ENCODE measurements at regions not wholly inside any gene's neighbourhood (a gene's known extent, or its start where the extent isn't known, plus 50 kb on each side); places are given as distances from the start of the nearest gene placed in this dataset.

DNA sequence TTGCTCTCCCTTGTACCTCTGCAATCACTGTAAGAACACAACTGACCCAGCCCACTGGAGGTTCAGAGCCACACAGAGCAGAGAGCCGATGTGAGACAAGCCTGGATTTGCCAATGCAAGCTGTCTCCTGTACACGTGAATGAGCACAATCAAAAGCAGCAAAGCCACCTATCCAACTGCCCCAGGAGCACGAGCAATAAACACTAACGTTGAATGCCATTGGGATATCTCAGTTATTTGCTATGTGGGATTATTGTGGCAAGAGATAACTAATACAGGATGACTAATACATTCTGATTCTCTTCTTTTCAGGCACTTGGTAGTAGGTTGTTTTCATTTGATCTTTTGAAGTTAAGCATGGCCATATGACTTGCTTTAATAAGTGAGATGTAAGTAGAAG, 85.2 kb upstream of the FAM216B start:
- Histone ChIP-seq H3K4me2 (ENCODE audit: insufficient read depth, low read length) (no peak overlapping the region), H3K4me1 (ENCODE audit: insufficient read depth, low read length) (no peaks in the 10 kb centered on the region), H3K27ac (ENCODE audit: low read length) (no peak overlapping the region), H3K9ac (ENCODE audit: low read depth, low read length) (no peak overlapping the region), H3K36me3 (ENCODE audit: insufficient read depth, low read length) (no peaks in the 10 kb centered on the region), H3K79me2 (ENCODE audit: insufficient read depth, low read length) (no peaks in the 10 kb centered on the region), H3K27me3 (ENCODE audit: insufficient read depth, low read length, poor library complexity) (no peaks in the 10 kb centered on the region), H3K9me3 (ENCODE audit: insufficient read depth, low read length, severe bottlenecking) (no peaks in the 10 kb centered on the region), H2AFZ (ENCODE audit: low read depth, low read length) (no peak overlapping the region), H3K4me3 (ENCODE audit: low read depth in 1 of 2, low read length in 2 of 2) (no peak overlapping the region), H4K20me1 (ENCODE audit: insufficient read depth, low read length) (no peaks in the 10 kb centered on the region)
- no peak for ATAC-seq (ENCODE audit: insufficient read depth, low read depth)
- TF ChIP-seq EZH2 (IDR thresholded peaks at IDR 0.05; ENCODE audit: borderline replicate concordance, low read depth, low read length, severe bottlenecking): no peak
- TF ChIP-seq, protein P1, sequence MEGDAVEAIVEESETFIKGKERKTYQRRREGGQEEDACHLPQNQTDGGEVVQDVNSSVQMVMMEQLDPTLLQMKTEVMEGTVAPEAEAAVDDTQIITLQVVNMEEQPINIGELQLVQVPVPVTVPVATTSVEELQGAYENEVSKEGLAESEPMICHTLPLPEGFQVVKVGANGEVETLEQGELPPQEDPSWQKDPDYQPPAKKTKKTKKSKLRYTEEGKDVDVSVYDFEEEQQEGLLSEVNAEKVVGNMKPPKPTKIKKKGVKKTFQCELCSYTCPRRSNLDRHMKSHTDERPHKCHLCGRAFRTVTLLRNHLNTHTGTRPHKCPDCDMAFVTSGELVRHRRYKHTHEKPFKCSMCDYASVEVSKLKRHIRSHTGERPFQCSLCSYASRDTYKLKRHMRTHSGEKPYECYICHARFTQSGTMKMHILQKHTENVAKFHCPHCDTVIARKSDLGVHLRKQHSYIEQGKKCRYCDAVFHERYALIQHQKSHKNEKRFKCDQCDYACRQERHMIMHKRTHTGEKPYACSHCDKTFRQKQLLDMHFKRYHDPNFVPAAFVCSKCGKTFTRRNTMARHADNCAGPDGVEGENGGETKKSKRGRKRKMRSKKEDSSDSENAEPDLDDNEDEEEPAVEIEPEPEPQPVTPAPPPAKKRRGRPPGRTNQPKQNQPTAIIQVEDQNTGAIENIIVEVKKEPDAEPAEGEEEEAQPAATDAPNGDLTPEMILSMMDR (IDR thresholded peaks at IDR 0.05; ENCODE audit: borderline replicate concordance, extremely low read depth, low read length, poor library complexity, severe bottlenecking): no peak
- no peak for DNase-seq

DNA sequence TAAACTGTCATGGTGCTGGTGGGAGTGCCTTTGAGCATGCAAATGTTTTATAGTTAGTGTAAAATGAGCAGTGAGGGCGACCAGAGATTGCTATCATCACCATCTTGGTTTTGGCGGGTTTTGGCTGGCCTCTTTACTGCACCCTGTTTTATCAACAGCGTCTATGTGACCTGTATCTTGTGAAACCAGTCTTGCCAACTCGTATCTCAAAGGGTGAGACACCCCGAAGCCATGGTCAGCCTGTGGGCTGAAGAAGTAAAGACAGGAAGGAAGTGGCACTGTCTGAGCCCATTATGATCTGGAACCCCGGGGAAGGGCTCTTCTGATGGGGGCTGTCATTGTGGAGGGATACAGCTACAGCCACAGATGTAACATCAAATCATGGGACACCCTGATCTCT, 81.5 kb upstream of the FAM216B start:
- Histone ChIP-seq H4K20me1 (ENCODE audit: insufficient read depth, low read length) (no peaks in the 10 kb centered on the region), H3K27ac (ENCODE audit: low read length) (no peak overlapping the region), H3K27me3 (ENCODE audit: insufficient read depth, low read length, poor library complexity) (peaks cover 5% of the 10 kb centered on the region), H3K4me1 (ENCODE audit: insufficient read depth, low read length) (no peaks in the 10 kb centered on the region), H3K36me3 (ENCODE audit: insufficient read depth, low read length) (no peaks in the 10 kb centered on the region), H3K9me3 (ENCODE audit: insufficient read depth, low read length, severe bottlenecking) (no peaks in the 10 kb centered on the region), H2AFZ (ENCODE audit: low read depth, low read length) (no peak overlapping the region), H3K79me2 (ENCODE audit: insufficient read depth, low read length) (no peaks in the 10 kb centered on the region), H3K4me3 (ENCODE audit: low read depth in 1 of 2, low read length in 2 of 2) (no peak overlapping the region), H3K9ac (ENCODE audit: low read depth, low read length) (no peak overlapping the region), H3K4me2 (ENCODE audit: insufficient read depth, low read length) (no peak overlapping the region)
- no peak for DNase-seq
- ATAC-seq (ENCODE audit: insufficient read depth, low read depth): no peak
- no peak for TF ChIP-seq EZH2 (IDR thresholded peaks at IDR 0.05; ENCODE audit: borderline replicate concordance, low read depth, low read length, severe bottlenecking)
- TF ChIP-seq, protein P1 (IDR thresholded peaks at IDR 0.05; ENCODE audit: borderline replicate concordance, extremely low read depth, low read length, poor library complexity, severe bottlenecking): no peak

DNA sequence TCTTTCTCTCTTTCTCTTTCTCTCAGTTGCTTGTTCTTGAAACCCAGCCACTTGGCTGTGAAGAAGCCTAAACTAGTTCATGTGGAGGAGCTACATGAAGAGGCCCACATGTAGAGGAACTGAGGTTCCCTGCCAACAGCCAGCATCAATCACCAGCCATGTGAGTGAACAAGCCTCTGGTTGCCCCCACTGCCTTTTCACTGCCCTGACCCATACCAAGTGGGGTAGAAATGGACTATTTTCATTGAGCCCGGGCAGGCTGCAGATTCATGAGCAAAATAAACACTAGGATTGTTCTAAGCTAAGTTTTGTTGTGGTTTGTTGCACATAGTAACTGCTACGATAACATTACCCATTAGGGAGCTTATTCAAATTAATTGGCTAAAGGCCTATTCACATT, 78.7 kb upstream of the FAM216B start:
- no peak overlapping the region for H3K4me2 ChIP-seq (ENCODE audit: insufficient read depth, low read length)
- no peak for TF ChIP-seq EZH2 (IDR thresholded peaks at IDR 0.05; ENCODE audit: borderline replicate concordance, low read depth, low read length, severe bottlenecking)
- TF ChIP-seq, protein P1 (IDR thresholded peaks at IDR 0.05; ENCODE audit: borderline replicate concordance, extremely low read depth, low read length, poor library complexity, severe bottlenecking): no peak
- H3K27ac ChIP-seq (ENCODE audit: low read length): no peak overlapping the region
- no peak overlapping the region for H3K9ac ChIP-seq (ENCODE audit: low read depth, low read length)
- no peaks in the 10 kb centered on the region for H4K20me1 ChIP-seq (ENCODE audit: insufficient read depth, low read length)
- H3K4me3 ChIP-seq (ENCODE audit: low read depth in 1 of 2, low read length in 2 of 2): no peak overlapping the region
- no peaks in the 10 kb centered on the region for H3K4me1 ChIP-seq (ENCODE audit: insufficient read depth, low read length)
- peaks cover 5% of the 10 kb centered on the region for H3K27me3 ChIP-seq (ENCODE audit: insufficient read depth, low read length, poor library complexity)
- no peaks in the 10 kb centered on the region for H3K79me2 ChIP-seq (ENCODE audit: insufficient read depth, low read length)
- no peak overlapping the region for H2AFZ ChIP-seq (ENCODE audit: low read depth, low read length)
- DNase-seq (no peak), ATAC-seq (ENCODE audit: insufficient read depth, low read depth) (no peak)
- H3K9me3 ChIP-seq (ENCODE audit: insufficient read depth, low read length, severe bottlenecking): no peaks in the 10 kb centered on the region
- H3K36me3 ChIP-seq (ENCODE audit: insufficient read depth, low read length): no peaks in the 10 kb centered on the region

DNA sequence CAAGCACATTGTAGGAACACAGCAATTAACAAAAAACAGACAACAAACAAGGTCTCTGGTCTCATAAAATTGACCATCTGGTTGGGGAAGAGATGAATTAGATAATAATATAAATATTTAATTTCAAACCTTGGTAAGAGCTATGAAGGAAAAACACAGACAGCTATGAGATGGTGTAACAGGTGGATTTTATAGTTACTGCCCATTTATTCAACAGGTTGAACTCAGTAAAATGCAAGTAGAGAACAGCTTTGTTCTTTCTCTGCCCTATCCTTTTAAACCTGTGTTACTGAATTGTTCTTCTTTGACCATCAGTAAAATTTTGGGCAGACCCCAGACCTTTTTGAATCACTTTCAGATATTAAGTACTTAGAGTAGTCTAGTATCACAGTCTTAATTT, 77.6 kb upstream of the FAM216B start:
- TF ChIP-seq, protein P1 (IDR thresholded peaks at IDR 0.05; ENCODE audit: borderline replicate concordance, extremely low read depth, low read length, poor library complexity, severe bottlenecking): no peak
- no peak for TF ChIP-seq EZH2 (IDR thresholded peaks at IDR 0.05; ENCODE audit: borderline replicate concordance, low read depth, low read length, severe bottlenecking)
- no peaks in the 10 kb centered on the region for H4K20me1 ChIP-seq (ENCODE audit: insufficient read depth, low read length)
- H3K79me2 ChIP-seq (ENCODE audit: insufficient read depth, low read length): no peaks in the 10 kb centered on the region
- H3K4me2 ChIP-seq (ENCODE audit: insufficient read depth, low read length): no peak overlapping the region
- H3K4me1 ChIP-seq (ENCODE audit: insufficient read depth, low read length): no peaks in the 10 kb centered on the region
- no peaks in the 10 kb centered on the region for H3K9me3 ChIP-seq (ENCODE audit: insufficient read depth, low read length, severe bottlenecking)
- H2AFZ ChIP-seq (ENCODE audit: low read depth, low read length): no peak overlapping the region
- no peak overlapping the region for H3K27ac ChIP-seq (ENCODE audit: low read length)
- no peak overlapping the region for H3K9ac ChIP-seq (ENCODE audit: low read depth, low read length)
- peaks cover 5% of the 10 kb centered on the region for H3K27me3 ChIP-seq (ENCODE audit: insufficient read depth, low read length, poor library complexity)
- no peak for DNase-seq
- no peak overlapping the region for H3K4me3 ChIP-seq (ENCODE audit: low read depth in 1 of 2, low read length in 2 of 2)
- ATAC-seq (ENCODE audit: insufficient read depth, low read depth): no peak
- no peaks in the 10 kb centered on the region for H3K36me3 ChIP-seq (ENCODE audit: insufficient read depth, low read length)
